CD14-positive monocyte (primary cell): ENCODE measurements at regions not wholly inside any gene's neighbourhood (a gene's known extent, or its start where the extent isn't known, plus 50 kb on each side); places are given as distances from the start of the nearest gene placed in this dataset.

Source experiments
- DNase-seq, 3 donors: peaks; one replicate each; pipeline ENCODE4 v3.0.0-alpha.2; 2011 to 2022
- H2AFZ ChIP-seq: 2 replicates; pipeline ENCODE4 v1.6.0; 2012; ENCODE audit warnings: mild to moderate bottlenecking, low read depth, low read length, inconsistent platforms; ENCODE audit not compliant: insufficient read depth, poor library complexity, severe bottlenecking
- H3K27ac ChIP-seq, 2 donors: 1 replicate in 1 of 2; 2 replicates in 1 of 2; pipeline ENCODE4 v1.5.1; 2012 to 2013; ENCODE audit warnings: low read length in 2 of 2, control low read depth in 1 of 2, inconsistent platforms in 1 of 2, low read depth in 1 of 2, mild to moderate bottlenecking in 1 of 2
- H3K27me3 ChIP-seq, 2 donors: one replicate each; pipeline versions ENCODE4 v1.6.0 to v1.6.1; 2011 to 2013; ENCODE audit warnings: low read length in 2 of 2; ENCODE audit not compliant: control insufficient read depth in 2 of 2, insufficient read depth in 2 of 2
- H3K36me3 ChIP-seq, 2 donors: replicated peaks in 1 of 2; 1 replicate in 1 of 2; 2 replicates in 1 of 2; pipeline versions ENCODE4 v1.5.1 to v1.6.1; 2012 to 2013; ENCODE audit warnings: low read length in 2 of 2, control low read depth in 1 of 2, inconsistent platforms in 1 of 2, mild to moderate bottlenecking in 1 of 2; ENCODE audit not compliant: insufficient read depth in 2 of 2, control insufficient read depth in 1 of 2
- H3K4me1 ChIP-seq, 2 donors: 1 replicate in 1 of 2; 2 replicates in 1 of 2; pipeline versions ENCODE4 v1.5.1 to v1.6.1; 2012 to 2013; ENCODE audit warnings: low read length in 2 of 2, control low read depth in 1 of 2, inconsistent platforms in 1 of 2, mild to moderate bottlenecking in 1 of 2, moderate library complexity in 1 of 2; ENCODE audit not compliant: insufficient read depth in 2 of 2, control insufficient read depth in 1 of 2
- H3K4me2 ChIP-seq: replicated peaks from 2 replicates; pipeline ENCODE3; 2012; ENCODE audit warnings: low read length, moderate library complexity, mild to moderate bottlenecking; ENCODE audit not compliant: poor library complexity, severe bottlenecking; ENCODE audit errors: extremely low read depth
- H3K4me3 ChIP-seq, 3 experiments: fragments of 200-600 bp in 1 of 3; sonication (generic) in 1 of 3; replicated peaks in 1 of 3; 1 replicate in 2 of 3; 2 replicates in 1 of 3; pipeline ENCODE4 v1.5.1; 2011 to 2013; ENCODE audit warnings: low read length in 3 of 3, mild to moderate bottlenecking in 3 of 3, control low read depth in 2 of 3, low read depth in 2 of 3, inconsistent platforms in 1 of 3, moderate library complexity in 1 of 3
- H3K79me2 ChIP-seq: 2 replicates; pipeline ENCODE4 v1.6.0; 2012; ENCODE audit warnings: mild to moderate bottlenecking, control low read depth, inconsistent platforms, low read length, moderate library complexity; ENCODE audit not compliant: insufficient read depth
- H3K9ac ChIP-seq: 2 replicates; pipeline ENCODE4 v1.6.0; 2017; ENCODE audit warnings: low read length, mild to moderate bottlenecking; ENCODE audit not compliant: insufficient read depth, poor library complexity, severe bottlenecking
- H3K9me3 ChIP-seq, 2 donors: replicated peaks in 1 of 2; 1 replicate in 1 of 2; 2 replicates in 1 of 2; pipeline versions ENCODE4 v1.5.1 to v1.6.1; 2012 to 2013; ENCODE audit warnings: low read length in 2 of 2, control low read depth in 1 of 2; ENCODE audit not compliant: control insufficient read depth in 1 of 2, insufficient read depth in 1 of 2
- H4K20me1 ChIP-seq: 2 replicates; pipeline ENCODE4 v1.6.0; 2012; ENCODE audit warnings: mild to moderate bottlenecking, low read length, control low read depth, moderate library complexity; ENCODE audit not compliant: insufficient read depth
- H3K27ac Mint-ChIP-seq, 7 donors: one replicate each; pipeline ENCODE4 v1.8.0; 2020; ENCODE audit warnings: mild to moderate bottlenecking in 7 of 7, mixed read lengths in 7 of 7, moderate library complexity in 6 of 7, inconsistent platforms in 2 of 7
- H3K27me3 Mint-ChIP-seq, 3 donors: one replicate each; pipeline ENCODE4 v1.8.0; 2021 to 2022; ENCODE audit warnings: low read depth in 3 of 3, mild to moderate bottlenecking in 3 of 3, mixed read lengths in 3 of 3, moderate library complexity in 3 of 3, inconsistent platforms in 1 of 3
- H3K36me3 Mint-ChIP-seq, 2 donors: one replicate each; pipeline ENCODE4 v1.8.0; 2020; ENCODE audit warnings: mixed read lengths in 2 of 2, inconsistent platforms in 1 of 2, mild to moderate bottlenecking in 1 of 2
- H3K4me1 Mint-ChIP-seq: one replicate; pipeline ENCODE4 v1.8.0; 2020; ENCODE audit warnings: mild to moderate bottlenecking, mixed read lengths
- H3K4me3 Mint-ChIP-seq, 2 donors: one replicate each; pipeline ENCODE4 v1.8.0; 2020; ENCODE audit warnings: mild to moderate bottlenecking in 2 of 2, mixed read lengths in 2 of 2, moderate library complexity in 1 of 2
- H3K9me3 Mint-ChIP-seq, 7 donors: one replicate each; pipeline ENCODE4 v1.8.0; 2020 to 2022; ENCODE audit warnings: mixed read lengths in 7 of 7, mild to moderate bottlenecking in 6 of 7, moderate library complexity in 6 of 7, inconsistent platforms in 2 of 7
- WGBS: methylation state at CpG from one replicate; pipeline ENCODE4 v1.1.5; 2013; ENCODE audit warnings: missing lambda C conversion rate; ENCODE audit not compliant: insufficient coverage; 5-methylcytosine and 5-hydroxymethylcytosine counted together
- intact Hi-C, 2 donors: fragments of 100-400 bp; cut with micrococcal nuclease; formaldehyde crosslinking; loops; one replicate each; pipeline versions ENCODE4 v1.15.0 to v1.15.1; 2023
- TF ChIP-seq, protein P1 (sequence below): fragments of 200-600 bp; IDR thresholded peaks from one replicate; pipeline ENCODE4 v1.8.0; 2022; ENCODE audit warnings: antibody characterized with exemption, mild to moderate bottlenecking

DNA sequence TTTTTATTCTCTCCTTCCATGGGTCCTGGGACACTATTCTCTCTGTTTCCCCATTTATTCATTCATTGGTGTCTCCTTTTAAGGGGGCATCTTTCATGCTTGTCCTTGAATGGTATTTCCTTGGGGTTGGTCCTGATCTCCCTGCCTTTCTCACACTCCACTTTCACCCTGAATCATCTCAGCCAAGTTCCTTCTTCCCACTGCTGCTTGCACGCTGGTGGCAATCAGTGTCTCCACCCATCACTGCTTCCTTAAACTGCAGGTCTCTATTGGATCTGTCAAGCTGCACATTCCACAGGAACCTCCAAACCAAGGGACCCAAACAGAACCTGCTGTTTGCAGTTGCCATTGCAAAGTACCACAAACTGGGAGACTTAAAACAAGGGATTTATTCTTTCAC, 89.3 kb upstream of the SDK2 start:
- Histone ChIP-seq H3K27ac (peak overlapping the region; percentile 29 to 83), H2AFZ (peak overlapping the region; percentile 13), H3K9ac (peak overlapping the region; percentile 10), H3K4me1 (peaks cover 55 to 57% of the 10 kb centered on the region in 2 donors), H3K79me2 (no peaks in the 10 kb centered on the region), H4K20me1 (no peaks in the 10 kb centered on the region), H3K9me3 (peaks cover 4 to 15% of the 10 kb centered on the region in 2 donors), H3K27me3 (no peaks in the 10 kb centered on the region), H3K36me3 (no peaks in the 10 kb centered on the region), H3K4me2 (peak overlapping the region; percentile 61), H3K4me3 (peak overlapping the region in 1 of 3 experiments; percentile 51)
- Mint-ChIP-seq H3K27ac (peak overlapping the region; percentile 27 to 90 (median 67)), H3K4me3 (peak overlapping the region in 1 of 2 donors; percentile 79), H3K27me3 (peaks cover 3 to 6% (median 4%) of the 10 kb centered on the region in 3 donors), H3K9me3 (peaks cover 7 to 20% (median 14%) of the 10 kb centered on the region in 7 donors), H3K36me3 (peaks cover 3 to 4% of the 10 kb centered on the region in 2 donors), H3K4me1 (peaks cover 70% of the 10 kb centered on the region)
- TF ChIP-seq, protein P1, sequence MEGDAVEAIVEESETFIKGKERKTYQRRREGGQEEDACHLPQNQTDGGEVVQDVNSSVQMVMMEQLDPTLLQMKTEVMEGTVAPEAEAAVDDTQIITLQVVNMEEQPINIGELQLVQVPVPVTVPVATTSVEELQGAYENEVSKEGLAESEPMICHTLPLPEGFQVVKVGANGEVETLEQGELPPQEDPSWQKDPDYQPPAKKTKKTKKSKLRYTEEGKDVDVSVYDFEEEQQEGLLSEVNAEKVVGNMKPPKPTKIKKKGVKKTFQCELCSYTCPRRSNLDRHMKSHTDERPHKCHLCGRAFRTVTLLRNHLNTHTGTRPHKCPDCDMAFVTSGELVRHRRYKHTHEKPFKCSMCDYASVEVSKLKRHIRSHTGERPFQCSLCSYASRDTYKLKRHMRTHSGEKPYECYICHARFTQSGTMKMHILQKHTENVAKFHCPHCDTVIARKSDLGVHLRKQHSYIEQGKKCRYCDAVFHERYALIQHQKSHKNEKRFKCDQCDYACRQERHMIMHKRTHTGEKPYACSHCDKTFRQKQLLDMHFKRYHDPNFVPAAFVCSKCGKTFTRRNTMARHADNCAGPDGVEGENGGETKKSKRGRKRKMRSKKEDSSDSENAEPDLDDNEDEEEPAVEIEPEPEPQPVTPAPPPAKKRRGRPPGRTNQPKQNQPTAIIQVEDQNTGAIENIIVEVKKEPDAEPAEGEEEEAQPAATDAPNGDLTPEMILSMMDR, result no peak
- peak; percentile 66 to 84 (median 79) for DNase-seq
- intact Hi-C loops, result no loop called here
- WGBS, result 0% methylated on average over 1 of the region's 1 CpG

DNA sequence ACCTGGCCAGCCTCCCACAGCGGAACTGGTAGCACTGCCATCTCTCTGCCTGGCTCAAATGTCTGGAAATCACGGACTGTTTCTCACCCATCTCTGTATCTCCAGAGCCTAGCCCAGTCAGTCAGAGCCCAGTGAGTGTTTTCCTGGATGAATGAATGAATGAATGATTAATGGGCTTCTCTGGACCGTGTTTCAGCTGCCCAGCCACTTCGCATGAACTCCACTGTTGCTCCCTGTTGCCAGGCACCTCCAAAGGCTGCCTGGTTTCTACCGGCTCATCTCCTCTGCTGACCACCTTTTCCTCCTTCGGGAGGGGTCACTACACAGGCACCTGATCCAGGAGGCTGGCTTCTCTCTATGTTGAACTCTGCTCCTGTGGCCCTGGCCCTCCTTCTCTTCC, 91.0 kb upstream of the SDK2 start:
- H3K9ac ChIP-seq, result no peak overlapping the region
- no peak overlapping the region for H3K4me2 ChIP-seq
- peaks cover 84% of the 10 kb centered on the region for H3K4me1 Mint-ChIP-seq
- no peaks in the 10 kb centered on the region for H3K36me3 ChIP-seq
- no peak for DNase-seq
- peaks cover 2 to 9% of the 10 kb centered on the region in 2 donors for H3K9me3 ChIP-seq
- H3K27me3 Mint-ChIP-seq, result peaks cover 0 to 3% (median 2%) of the 10 kb centered on the region in 3 donors
- 93% methylated on average over 4 of the region's 6 CpGs for WGBS
- intact Hi-C loops, result no loop called here
- no peaks in the 10 kb centered on the region for H3K79me2 ChIP-seq
- peaks cover 64 to 68% of the 10 kb centered on the region in 2 donors for H3K4me1 ChIP-seq
- TF ChIP-seq, protein P1, result no peak
- H3K36me3 Mint-ChIP-seq, result peaks cover 0 to 3% of the 10 kb centered on the region in 2 donors
- H4K20me1 ChIP-seq, result no peaks in the 10 kb centered on the region
- H3K4me3 Mint-ChIP-seq, result no peak overlapping the region
- H3K9me3 Mint-ChIP-seq, result peaks cover 3 to 14% (median 7%) of the 10 kb centered on the region in 7 donors
- H3K4me3 ChIP-seq, result no peak overlapping the region
- no peak overlapping the region for H2AFZ ChIP-seq
- H3K27me3 ChIP-seq, result no peaks in the 10 kb centered on the region
- H3K27ac ChIP-seq, result no peak overlapping the region
- H3K27ac Mint-ChIP-seq, result no peak overlapping the region
